Ovary (tissue), 7 donors: ENCODE measurements at regions not wholly inside any gene's neighbourhood (a gene's known extent, or its start where the extent isn't known, plus 50 kb on each side); places are given as distances from the start of the nearest gene placed in this dataset.

ENCODE experiments used
- DNase-seq, 5 donors: peaks; one replicate each; pipeline ENCODE4 v3.0.0-alpha.2; 2019 to 2020
- H3K27ac ChIP-seq, 2 donors: fragments of 200-600 bp; one replicate each; pipeline versions ENCODE4 v1.5.1 to v1.8.0; 2019 to 2022
- H3K27me3 ChIP-seq: fragments of 200-600 bp; one replicate; pipeline ENCODE4 v1.8.0; 2022
- H3K36me3 ChIP-seq: fragments of 200-600 bp; sonication (generic); one replicate; pipeline ENCODE4 v1.5.1; 2019
- H3K4me1 ChIP-seq: one replicate; pipeline ENCODE4 v1.8.1; 2013; ENCODE audit warnings: mild to moderate bottlenecking, moderate library complexity; ENCODE audit not compliant: insufficient read depth
- H3K4me3 ChIP-seq: fragments of 200-600 bp; sonication (generic); one replicate; pipeline ENCODE4 v1.5.1; 2017
- H3K9me3 ChIP-seq, 2 donors: fragments of 200-600 bp in 1 of 2; sonication (generic) in 1 of 2; one replicate each; pipeline versions ENCODE4 v1.5.1 to v1.8.1; 2013 to 2019; ENCODE audit warnings: mild to moderate bottlenecking in 1 of 2, moderate library complexity in 1 of 2
- EP300 ChIP-seq: sonication (generic); formaldehyde crosslinking; IDR thresholded peaks from one replicate; pipeline ENCODE4 v1.6.1; 2017; ENCODE audit warnings: antibody characterized with exemption
- POLR2A ChIP-seq: fragments of 450-650 bp; IDR thresholded peaks from one replicate; pipeline ENCODE4 v1.6.1; 2017; ENCODE audit warnings: antibody characterized with exemption, mild to moderate bottlenecking, moderate library complexity
- WGBS, 3 donors: extraction: QIAGEN DNeasy Blood & Tissue Kit in 1 of 3; methylation state at CpG; one replicate each; pipeline versions ENCODE4 v1.1.5 to v1.1.7; 2013 to 2017; 5-methylcytosine and 5-hydroxymethylcytosine counted together
- intact Hi-C, 4 donors: fragments of 100-400 bp; cut with DNase I; formaldehyde crosslinking; loops; one replicate each; pipeline versions ENCODE4 v1.11.0 to v1.15.1; 2022 to 2023
- TF ChIP-seq, protein P1 (sequence below), 3 donors: fragments of 450-650 bp in 2 of 3; fragments of 200-600 bp in 1 of 3; IDR thresholded peaks; one replicate each; pipeline versions ENCODE4 v1.5.1 to v1.8.0; 2016 to 2022; ENCODE audit warnings: antibody characterized with exemption in 3 of 3, mild to moderate bottlenecking in 1 of 3
- donor health status: DM: no; HTN: no; CAD: no; lungs with moderate emphysema.
- donor health status: DM: no; HTN: no; CAD: no.
- donor health status: Bipolar disorder and iron deficiency.
- donor health status: DM: no; HTN: no; CAD: no.
- donor health status: DM: yes; HTN: yes; CAD: no.

DNA sequence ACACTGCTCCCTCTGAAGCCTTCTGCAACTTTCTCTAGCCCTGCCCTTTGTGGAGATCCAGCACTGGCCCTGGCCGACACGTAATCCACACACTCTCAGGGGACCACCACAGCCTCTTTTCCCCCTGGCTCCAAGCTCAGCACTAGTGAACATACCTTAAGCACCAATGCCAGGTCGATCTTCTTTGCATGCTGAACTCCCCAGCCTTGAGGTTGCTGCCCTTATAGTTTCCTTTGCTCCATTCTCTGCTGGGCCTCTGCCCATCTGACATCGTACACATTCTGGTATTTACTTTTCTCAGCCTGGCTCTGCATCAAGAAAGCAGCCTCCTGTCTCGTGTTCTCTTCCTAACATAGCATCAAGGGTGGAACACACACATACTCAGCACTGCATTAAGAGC, 361.5 kb downstream of the LPIN1 start:
- Histone ChIP-seq H3K9me3 (no peaks in the 10 kb centered on the region), H3K27ac (no peak overlapping the region), H3K4me3 (no peak overlapping the region), H3K27me3 (no peaks in the 10 kb centered on the region), H3K36me3 (no peaks in the 10 kb centered on the region), H3K4me1 (peaks cover 11% of the 10 kb centered on the region)
- WGBS, 3 donors, result 36 to 46% (median 42%) methylated on average over 5 of the region's 5 CpGs
- DNase-seq, result no peak
- TF ChIP-seq EP300, result no peak
- TF ChIP-seq, protein P1, sequence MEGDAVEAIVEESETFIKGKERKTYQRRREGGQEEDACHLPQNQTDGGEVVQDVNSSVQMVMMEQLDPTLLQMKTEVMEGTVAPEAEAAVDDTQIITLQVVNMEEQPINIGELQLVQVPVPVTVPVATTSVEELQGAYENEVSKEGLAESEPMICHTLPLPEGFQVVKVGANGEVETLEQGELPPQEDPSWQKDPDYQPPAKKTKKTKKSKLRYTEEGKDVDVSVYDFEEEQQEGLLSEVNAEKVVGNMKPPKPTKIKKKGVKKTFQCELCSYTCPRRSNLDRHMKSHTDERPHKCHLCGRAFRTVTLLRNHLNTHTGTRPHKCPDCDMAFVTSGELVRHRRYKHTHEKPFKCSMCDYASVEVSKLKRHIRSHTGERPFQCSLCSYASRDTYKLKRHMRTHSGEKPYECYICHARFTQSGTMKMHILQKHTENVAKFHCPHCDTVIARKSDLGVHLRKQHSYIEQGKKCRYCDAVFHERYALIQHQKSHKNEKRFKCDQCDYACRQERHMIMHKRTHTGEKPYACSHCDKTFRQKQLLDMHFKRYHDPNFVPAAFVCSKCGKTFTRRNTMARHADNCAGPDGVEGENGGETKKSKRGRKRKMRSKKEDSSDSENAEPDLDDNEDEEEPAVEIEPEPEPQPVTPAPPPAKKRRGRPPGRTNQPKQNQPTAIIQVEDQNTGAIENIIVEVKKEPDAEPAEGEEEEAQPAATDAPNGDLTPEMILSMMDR (IDR thresholded peaks at IDR 0.05), result no peak
- TF ChIP-seq POLR2A, result no peak
- intact Hi-C loops, result no loop called here

DNA sequence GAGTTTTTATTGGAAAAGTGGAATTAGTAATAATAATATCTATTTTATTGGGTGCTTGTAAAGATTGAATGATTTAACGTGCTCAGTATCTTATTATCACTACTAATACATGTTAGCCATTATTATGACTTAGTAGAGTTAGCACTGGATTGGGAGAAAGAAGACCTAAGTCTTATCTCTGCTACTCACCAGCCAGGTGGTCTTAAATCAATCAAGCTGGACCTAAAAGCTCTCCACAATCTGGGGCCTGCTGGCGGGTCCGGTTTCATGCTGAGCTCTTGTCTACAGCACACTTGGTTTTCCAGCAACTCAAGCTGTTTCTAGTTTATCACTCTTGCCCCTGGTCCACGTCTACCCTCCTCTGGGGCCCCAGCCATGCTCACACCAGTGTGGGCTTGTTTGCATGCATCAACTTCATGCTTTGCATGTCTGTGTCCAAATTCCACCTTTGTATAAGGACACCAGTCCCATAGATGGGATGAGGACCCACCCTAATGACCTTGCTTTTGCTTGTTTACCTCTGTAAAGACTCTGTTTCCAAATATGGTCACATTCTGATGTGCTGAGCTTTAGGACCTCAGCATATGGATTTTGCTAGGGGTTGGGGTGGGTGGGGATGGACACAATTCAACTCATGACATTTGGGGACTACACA, 363.1 kb downstream of the LPIN1 start:
- intact Hi-C loops, result no loop called here
- TF ChIP-seq POLR2A (no peak), EP300 (no peak)
- TF ChIP-seq, protein P1 (IDR thresholded peaks at IDR 0.05), result no peak
- DNase-seq, result no peak
- Histone ChIP-seq H3K9me3 (no peaks in the 10 kb centered on the region), H3K27me3 (no peaks in the 10 kb centered on the region), H3K4me1 (peaks cover 11% of the 10 kb centered on the region), H3K27ac (no peak overlapping the region), H3K4me3 (no peak overlapping the region), H3K36me3 (no peaks in the 10 kb centered on the region)
- 81 to 94% (median 88%) methylated on average over 4 of the region's 4 CpGs for WGBS, 3 donors

DNA sequence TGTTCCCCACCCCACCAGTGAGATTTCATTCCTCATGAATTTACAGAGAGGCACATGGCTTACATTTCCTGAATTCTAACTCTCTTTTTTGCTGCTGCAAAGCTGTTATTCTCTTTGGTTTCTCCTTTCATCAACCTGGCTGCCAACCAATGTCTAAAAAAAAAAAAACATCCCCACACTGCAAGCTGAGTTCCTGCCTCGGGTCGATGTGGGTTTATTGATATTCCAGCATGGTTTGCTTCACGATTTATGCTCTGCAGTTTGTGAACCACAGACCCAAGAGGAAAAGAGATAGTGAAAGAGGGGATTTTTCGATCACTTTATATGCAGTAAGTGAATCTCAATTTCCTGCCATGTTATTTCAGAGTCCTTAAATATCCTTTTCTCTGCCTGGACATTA, 363.6 kb downstream of the LPIN1 start:
- WGBS, 3 donors, result 8 to 15% (median 10%) methylated on average over 4 of the region's 4 CpGs
- Histone ChIP-seq H3K4me1 (peaks cover 11% of the 10 kb centered on the region), H3K9me3 (no peaks in the 10 kb centered on the region), H3K4me3 (no peak overlapping the region), H3K27me3 (no peaks in the 10 kb centered on the region), H3K27ac (no peak overlapping the region), H3K36me3 (no peaks in the 10 kb centered on the region)
- DNase-seq, result no peak
- TF ChIP-seq POLR2A (no peak), EP300 (no peak)
- TF ChIP-seq, protein P1 (IDR thresholded peaks at IDR 0.05), result no peak
- intact Hi-C loops, result no loop called here

DNA sequence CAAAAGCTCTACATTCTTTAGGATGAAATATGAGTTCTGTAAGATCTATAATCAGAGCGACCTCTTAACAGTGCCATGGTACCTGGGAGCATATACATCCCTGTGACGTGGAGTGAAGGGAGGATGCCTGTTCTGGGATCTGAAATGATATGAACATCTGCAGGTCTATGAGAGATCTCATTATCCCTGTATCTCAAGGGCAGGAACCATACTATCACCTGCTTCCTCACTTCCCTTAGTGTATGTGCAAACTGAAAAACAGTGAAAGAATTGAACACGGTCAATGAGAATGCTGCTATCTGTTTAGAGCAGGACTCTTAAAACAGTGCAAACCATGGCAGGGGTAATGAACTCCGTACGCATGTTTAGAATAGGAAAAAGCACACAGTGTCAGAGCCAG, 364.0 kb downstream of the LPIN1 start:
- 52 to 70% (median 63%) methylated on average over 5 of the region's 5 CpGs for WGBS, 3 donors
- H3K9me3 ChIP-seq, result no peaks in the 10 kb centered on the region
- no peaks in the 10 kb centered on the region for H3K27me3 ChIP-seq
- intact Hi-C loops, result no loop called here
- H3K27ac ChIP-seq, result no peak overlapping the region
- TF ChIP-seq, protein P1 (IDR thresholded peaks at IDR 0.05), result no peak
- TF ChIP-seq POLR2A (no peak), EP300 (no peak)
- peaks cover 11% of the 10 kb centered on the region for H3K4me1 ChIP-seq
- DNase-seq, result no peak
- H3K4me3 ChIP-seq, result no peak overlapping the region
- H3K36me3 ChIP-seq, result no peaks in the 10 kb centered on the region
